ENCODE measurements at regions not wholly inside any gene's neighbourhood (a gene's known extent, or its start where the extent isn't known, plus 50 kb on each side); places are given as distances from the start of the nearest gene placed in this dataset.

GRCh38 chr1:164263540-164263939 lies 295.4 kb upstream of the PBX1 start:
- TF ChIP-seq CTCF (IDR thresholded peaks at IDR 0.05; ENCODE audit: low read depth, low read length) (no peak), EZH2phosphoT487 (IDR thresholded peaks at IDR 0.05; ENCODE audit: low read depth) (no peak)
